ENCODE measurements at regions not wholly inside any gene's neighbourhood (a gene's known extent, or its start where the extent isn't known, plus 50 kb on each side); places are given as distances from the start of the nearest gene placed in this dataset.

- no peak for DNase-seq
Observed at GRCh38 chr9:90044263-90044662, 439.5 kb downstream of the GADD45G start.

DNA sequence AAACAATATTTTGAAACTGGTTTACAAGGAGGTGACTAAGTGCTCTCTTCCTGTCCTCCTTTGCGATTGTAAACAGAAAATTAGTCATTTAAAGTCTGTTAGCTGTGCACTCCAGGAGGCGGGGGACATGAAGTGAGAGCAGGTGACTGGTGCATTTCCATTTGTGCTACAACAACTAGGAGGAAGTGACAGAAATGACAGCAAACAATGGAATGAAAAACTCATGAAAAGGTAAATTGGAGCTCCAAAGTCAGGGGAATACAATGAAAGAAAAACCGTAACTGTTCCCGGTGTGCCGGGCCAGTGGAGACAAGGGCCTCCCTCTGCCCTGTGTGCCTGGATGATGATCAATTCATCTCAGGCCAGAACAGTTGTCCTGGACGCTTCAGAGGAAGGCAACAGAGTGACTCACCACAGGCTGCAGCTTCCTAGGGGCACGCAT is 439.9 kb downstream of the GADD45G start:
- DNase-seq: no peak

- DNase-seq: no peak
Observed at GRCh38 chr9:90046317-90046861, 441.6 kb downstream of the GADD45G start.

GRCh38 chr9:90047828-90048227 is 443.0 kb downstream of the GADD45G start:
- no peak for DNase-seq

DNA sequence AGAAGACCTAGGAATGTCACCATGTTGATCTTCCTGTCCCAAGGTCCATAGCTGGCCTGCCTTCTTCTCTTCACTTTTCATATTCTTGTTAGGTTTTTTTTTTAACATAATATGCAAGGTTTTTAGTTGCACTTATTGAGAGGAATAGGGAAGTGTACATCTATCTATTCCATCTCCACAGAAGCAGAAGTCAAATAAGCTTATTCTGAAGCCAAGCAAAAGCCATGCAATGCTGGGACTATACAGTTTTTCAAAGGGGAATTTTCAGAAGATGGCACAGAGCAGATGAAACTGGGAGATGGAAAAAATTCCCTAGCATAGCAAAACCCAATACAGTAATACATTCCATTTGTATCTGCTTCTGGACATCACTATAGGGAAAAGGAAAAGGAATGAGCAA is 447.6 kb downstream of the GADD45G start:
- DNase-seq: no peak

- DNase-seq: no peak
Observed at GRCh38 chr9:90053027-90053426, 448.2 kb downstream of the GADD45G start.

- DNase-seq: no peak
Observed at GRCh38 chr9:90054810-90055209, 450.0 kb downstream of the GADD45G start.

GRCh38 chr9:90055226-90055625 is 450.4 kb downstream of the GADD45G start:
- DNase-seq: no peak

DNA sequence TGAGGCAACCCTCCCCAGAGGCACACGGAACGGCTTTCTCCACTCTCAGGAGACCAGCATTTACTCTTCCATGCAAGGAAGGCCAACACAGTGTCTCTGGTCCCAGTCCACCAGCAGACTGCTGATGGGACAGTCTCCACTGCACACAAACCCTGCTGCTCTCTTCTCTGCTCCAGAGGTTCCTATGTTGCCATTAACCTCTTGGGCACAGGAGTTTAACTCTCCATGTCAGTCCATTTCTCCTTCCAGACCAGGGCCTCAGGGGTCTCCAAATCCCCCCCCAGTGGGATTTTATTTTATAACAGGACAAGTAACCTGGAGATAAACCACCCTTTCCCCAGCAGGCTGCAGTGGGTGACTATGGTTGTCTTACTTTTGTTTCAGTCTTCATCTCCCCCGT is 452.5 kb downstream of the GADD45G start:
- no peak for DNase-seq

GRCh38 chr9:90058182-90058763 is 453.5 kb downstream of the GADD45G start:
- DNase-seq: no peak

DNA sequence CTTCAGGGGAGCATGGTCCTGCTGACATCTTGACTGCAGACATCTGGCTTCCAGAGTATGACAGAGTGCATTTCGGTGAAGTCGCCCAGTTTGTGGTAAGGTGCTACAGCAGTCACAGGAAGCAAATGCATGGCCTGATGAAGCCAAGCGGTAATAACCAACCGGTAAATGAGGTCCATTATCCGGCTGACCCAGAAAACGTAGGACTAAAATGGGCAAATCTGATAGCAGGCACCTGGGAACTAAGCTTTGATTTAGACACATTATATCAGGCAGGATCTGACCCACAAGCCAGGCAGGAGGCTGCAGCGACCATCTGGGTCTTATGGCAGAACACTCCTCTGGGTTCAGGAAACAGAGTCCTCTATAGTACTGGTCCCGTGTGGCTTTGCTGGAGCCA is 454.6 kb downstream of the GADD45G start:
- no peak for DNase-seq

DNA sequence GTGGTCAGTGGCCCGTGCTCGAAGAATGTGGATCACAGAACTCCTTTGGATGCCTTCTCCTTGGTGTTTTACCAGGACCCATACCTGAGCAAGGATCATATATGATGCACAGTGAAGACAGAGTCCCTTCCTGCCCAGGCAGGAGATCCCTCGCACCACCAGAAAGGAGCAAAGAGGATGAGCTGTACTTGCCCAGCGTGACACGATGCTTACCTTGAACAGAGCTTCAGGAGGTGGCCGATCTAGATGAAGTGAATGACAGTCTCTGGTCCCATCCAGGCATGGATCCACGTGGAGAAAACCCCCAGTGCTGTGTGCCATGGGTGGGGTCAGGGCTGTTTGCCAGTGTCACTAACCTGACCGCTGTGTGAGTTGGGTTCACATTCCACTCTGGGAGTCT is 455.4 kb downstream of the GADD45G start:
- DNase-seq: no peak

DNA sequence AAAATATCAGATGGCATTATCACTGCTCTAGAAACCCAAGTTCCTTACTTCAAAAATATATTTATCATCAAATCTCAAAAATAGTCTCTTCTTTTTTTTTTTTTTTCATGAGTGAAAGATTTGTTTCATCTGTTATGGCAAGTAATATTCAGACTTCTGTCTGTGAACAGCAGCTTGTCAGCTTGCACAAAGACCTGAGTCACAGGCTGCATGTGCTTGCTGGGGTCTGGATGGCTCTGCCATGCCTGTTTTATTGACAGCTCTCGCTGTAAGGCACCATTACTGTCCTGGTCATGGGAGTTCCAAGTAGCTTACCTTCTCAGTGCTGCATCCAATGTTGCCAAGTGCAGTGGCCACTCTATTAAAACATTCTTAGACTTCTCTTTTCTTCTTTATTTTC is 456.4 kb downstream of the GADD45G start:
- DNase-seq: no peak

DNA sequence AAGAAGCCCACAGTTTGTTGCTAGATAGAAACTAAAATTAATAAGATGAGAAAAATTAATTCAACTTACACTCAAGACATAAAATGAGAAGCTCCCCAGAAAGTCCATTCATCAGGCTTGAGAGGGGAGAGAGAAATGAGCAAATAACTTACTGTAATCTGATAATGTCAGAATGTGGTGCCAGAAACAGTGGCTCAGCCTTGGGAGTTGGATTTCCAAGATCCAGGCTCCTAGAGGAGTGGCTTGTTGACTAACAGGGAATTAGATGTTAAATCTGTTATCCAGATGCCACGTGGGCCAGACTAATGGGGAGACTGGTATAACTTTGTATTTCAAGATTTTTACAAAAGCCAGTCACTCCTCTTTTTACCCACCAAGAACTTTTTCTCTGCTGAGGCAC is 458.2 kb downstream of the GADD45G start:
- no peak for DNase-seq

DNA sequence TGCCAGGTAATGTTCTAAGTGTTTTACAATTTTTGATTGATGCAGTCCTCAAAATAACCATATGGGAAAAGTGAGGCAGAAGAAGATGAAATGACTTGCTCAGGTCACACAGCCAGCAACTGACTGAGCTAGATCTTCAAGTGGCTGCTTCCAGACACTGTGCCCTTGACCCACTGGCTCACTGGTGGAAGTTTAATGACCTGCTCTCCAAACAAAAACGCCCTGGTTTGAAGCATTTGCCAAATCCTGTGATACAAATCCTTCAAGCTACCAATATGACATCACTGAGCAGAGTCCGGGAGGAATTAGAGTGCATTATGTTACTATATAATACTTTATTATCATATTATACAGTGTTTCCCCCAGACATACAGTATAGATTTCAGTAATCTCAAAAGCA is 459.4 kb downstream of the GADD45G start:
- no peak for DNase-seq

DNA sequence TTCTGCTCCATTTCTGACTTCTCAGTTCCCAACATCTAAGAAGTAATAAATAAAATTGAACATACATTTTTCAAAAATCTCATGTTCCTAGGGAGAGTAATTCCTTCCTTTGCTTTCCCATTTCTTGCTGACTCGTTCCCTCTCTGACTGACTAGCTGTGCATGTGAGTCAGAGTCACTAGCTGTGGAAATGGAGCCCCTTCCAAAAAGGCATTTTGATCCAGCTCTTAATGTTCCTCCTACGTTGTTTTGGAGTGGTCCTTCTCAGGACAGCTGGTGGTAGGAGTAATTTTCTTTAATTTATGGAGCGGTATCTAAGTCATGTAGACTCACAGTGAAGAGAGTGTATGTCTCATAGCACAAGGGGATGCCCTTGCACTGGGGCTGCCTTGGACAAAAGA is 460.2 kb downstream of the GADD45G start:
- DNase-seq: no peak

DNA sequence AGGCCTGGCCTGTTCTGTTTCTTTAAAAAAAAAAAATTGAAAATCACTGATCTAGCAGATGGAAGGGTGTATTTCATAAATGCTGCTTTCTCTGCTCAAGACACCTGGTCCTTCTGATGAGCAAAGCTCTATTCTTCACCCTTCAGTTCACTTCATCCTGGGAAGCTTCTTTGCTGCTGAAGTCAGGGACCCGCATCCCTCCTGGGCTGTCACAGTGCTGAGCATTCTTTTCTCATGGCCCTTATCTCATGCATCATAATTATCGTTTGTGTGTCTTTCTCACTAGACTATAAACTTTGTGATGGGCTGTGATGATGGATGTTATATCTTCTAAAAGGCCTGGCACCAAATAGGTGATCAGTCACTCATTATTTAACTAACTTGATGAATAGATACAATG is 461.0 kb downstream of the GADD45G start:
- DNase-seq: no peak

- DNase-seq: no peak
Observed at GRCh38 chr9:90069085-90069484, 464.3 kb downstream of the GADD45G start.

GRCh38 chr9:90070056-90070455 is 465.2 kb downstream of the GADD45G start:
- no peak for DNase-seq

GRCh38 chr9:90070469-90070868 is 465.7 kb downstream of the GADD45G start:
- no peak for DNase-seq

DNA sequence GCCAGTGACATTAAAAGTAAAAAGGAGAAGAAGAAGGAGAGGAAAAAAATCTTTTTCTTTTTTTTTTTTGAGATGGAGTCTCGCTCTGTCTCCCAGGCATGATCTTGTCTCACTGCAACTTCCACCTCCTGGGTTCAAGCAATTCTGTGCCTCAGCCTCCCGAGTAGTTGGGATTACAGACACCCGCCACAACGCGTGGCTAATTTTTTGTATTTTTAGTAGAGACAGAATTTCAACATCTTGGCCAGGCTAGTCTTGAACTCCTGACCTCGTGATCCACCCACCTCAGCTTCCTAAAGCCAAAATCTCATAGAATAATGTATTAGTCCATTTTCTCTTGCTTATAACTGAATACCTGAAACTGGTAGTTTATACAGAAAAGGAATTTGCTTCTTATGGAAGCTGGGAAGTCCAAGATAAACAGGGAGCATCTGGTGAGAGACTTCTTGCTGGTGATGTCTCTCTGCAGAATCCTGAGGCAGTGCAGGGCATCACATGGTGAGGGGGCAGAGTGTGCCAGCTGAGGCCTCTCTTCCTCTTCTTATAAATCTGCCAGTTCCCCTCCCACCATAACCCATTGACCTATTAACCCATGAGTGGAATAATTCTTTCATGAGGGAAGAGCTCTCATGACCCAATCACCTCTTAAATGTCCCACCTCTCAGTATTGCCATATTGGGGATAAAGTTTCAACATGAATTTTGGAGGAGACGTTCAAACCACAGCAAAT is 466.3 kb downstream of the GADD45G start:
- DNase-seq: no peak

DNA sequence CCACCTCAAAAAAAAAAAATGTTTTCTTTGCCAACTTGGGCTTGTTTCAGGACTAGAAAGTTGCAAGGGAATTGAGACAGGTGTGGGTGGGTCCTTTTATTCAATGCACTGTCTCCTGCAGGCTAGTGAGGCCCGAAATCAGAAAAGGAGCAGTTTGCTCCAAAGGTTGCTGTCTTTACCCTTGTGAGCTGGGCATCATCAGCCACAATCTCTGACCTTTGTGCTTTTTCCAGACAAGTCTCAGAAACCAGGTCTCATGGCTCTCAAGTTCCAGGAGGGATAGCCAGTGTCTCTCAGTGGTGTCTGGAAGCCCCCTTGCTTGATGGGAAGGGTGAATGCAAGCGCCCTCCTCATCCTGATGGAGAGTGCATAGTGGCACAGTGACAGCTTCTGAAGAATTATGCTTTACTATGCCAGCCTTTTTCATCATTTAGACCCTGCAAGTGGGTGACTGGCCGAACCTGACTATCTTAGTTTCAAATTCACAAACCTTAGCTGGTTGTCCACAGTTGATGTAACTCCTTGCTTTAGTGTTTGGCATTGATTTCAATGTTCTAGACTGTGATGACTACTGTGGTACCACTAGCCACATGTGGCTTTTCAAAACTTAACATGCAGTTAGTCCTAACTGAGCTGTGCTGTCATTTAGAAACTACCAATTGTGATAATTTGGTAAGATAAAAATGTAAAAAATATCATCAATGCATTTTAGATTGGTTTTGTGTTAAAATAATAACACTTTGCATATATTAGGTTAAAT is 468.6 kb downstream of the GADD45G start:
- no peak for DNase-seq

DNA sequence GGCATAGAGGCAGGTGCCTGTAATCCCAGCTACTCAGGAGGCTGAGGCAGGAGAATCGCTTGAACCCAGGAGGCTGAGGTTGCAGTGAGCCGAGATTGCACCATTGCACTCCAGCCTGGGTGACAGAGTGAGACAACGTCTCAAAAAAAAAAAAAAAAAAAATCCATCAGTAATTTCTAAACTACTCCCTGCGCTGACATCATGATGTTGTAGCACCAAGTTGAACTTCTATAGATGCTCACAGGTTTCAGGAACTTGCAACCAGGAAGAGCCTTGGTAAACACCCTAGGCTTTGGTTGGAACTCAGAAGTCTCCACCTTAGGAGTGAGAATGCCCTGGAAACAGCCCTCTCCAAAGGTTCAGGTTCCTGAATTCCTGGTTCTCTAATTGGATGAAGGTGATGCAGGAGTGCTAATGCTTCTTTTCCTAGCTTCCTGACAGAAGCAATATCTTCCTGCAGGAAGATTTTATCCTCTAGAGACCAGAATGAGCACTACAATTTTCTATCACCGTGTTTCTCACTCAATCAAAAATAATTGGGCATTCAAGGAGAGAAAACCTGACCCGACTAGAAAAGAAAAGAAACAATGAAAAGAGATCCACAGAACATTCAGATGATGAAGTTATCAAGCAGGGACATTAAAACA is 469.6 kb downstream of the GADD45G start:
- no peak for DNase-seq
